GM12873 (cell line): ENCODE measurements at regions not wholly inside any gene's neighbourhood (a gene's known extent, or its start where the extent isn't known, plus 50 kb on each side); places are given as distances from the start of the nearest gene placed in this dataset.

Experiments
- CTCF ChIP-seq: IDR thresholded peaks from 2 replicates; pipeline ENCODE4 v1.5.1; 2012; ENCODE audit warnings: low read depth, mild to moderate bottlenecking, moderate library complexity, low read length, control low read depth; ENCODE audit not compliant: insufficient read depth; ENCODE audit errors: missing control alignments

DNA sequence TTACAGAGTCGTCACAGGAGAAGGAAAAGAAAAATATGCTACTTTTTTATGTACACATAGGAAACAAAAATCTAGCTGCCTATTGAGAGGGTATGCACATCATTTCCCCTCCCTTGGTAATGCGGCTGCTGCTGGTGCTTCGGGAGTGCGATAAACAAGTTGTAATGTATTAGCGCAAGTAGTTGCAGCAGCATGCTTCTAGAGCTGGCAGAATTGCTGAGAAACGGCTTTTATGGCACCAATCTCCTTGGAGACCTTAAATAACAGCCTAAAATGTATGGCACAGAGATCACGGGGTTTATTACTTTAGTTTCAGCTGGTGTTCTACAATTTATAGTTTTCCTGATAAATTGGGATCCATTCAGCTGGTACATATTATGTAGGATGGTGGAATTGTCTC is 447.6 kb upstream of the TMPO start:
- TF ChIP-seq CTCF: no peak

- no peak for TF ChIP-seq CTCF
Measured at GRCh38 chr12:98073610-98074009, 441.8 kb upstream of the TMPO start.

- TF ChIP-seq CTCF: no peak
Measured at GRCh38 chr12:98074286-98074685, 441.1 kb upstream of the TMPO start.

DNA sequence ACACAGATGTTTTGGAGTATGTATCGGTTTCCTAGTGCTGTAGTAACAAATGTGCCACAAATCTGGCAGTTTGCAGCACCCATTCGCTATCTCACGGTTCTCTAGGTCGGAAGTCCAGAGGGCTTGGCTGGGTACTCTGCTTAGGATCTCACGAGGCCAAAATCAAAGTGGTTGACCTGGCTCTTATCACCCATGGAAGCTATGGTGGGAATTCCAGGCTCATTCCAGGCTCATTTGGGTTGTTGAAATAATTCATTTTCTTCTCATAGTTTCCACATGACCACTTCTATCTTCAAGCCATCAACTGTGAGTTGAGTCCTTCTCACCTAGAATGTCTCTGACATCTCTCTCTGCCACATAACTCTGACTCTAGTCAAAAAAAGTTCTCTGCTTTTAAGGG is 431.0 kb upstream of the TMPO start:
- no peak for TF ChIP-seq CTCF

DNA sequence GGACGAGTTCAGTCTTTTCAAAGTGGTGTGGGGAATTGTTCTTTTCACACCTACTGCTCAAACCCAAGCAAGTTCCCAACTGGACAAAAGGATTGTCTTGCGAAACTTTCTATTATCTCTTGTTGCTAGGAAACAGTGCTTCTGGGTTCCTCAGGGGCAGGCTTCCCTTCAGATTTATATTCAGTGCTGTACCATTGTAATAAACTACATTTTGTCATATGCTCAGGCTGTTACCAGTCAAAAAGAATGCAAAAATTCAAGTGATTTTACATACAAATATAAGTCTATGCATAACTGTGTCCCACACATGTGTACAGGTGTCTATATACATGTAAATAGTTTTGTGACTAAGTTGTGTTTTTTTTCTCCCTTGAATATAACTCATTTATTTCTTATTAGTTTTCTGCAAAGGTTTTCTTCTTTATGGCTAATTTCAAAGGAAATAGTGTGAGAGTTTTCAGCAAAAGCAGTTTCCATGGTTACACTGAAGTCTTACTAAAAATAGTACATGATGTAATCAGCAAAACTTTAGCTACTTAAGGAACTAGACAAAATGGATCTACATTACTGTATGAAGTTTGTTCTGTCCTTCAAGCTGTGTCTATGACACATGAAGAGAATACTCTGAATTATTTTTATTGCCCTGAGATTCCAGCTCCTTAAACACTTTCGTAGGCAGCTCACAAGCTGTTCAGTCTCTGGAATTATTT is 430.2 kb upstream of the TMPO start:
- TF ChIP-seq CTCF: no peak

- no peak for TF ChIP-seq CTCF
Measured at GRCh38 chr12:98090731-98091130, 424.7 kb upstream of the TMPO start.

DNA sequence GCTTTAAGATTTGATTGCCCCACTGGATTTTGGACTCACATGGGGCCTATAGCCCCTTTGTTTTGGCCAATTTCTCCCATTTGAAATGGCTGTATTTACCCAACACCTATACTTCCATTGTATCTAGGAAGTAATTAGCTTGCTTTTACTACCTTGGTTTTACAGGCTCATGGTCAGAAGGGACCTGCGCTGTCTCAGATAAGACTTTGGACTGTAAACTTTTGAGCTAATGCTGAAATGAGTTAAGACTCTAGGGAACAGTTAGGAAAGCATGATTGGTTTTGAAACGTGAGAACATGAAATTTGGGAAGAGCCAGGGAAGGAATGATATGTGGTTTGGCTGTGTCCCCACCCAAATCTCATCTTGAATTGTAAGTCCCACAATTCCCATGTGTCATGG is 419.0 kb upstream of the TMPO start:
- TF ChIP-seq CTCF: no peak
